ENCODE measurements at regions not wholly inside any gene's neighbourhood (a gene's known extent, or its start where the extent isn't known, plus 50 kb on each side); places are given as distances from the start of the nearest gene placed in this dataset.
"Not testable (repeated sequence)": the region's sequence is repeated elsewhere in the genome, so short reads cannot be mapped to it uniquely, and the experiment has no call there.

GRCh38 chr1:120941066-120941465, 51.5 kb downstream of the PPIAL4A start:
- DNase-seq (ENCODE audit: low spot score), result not testable (repeated sequence)

GRCh38 chr1:120941836-120942217, 52.3 kb downstream of the PPIAL4A start:
- DNase-seq (ENCODE audit: low spot score), result not testable (repeated sequence)

DNA sequence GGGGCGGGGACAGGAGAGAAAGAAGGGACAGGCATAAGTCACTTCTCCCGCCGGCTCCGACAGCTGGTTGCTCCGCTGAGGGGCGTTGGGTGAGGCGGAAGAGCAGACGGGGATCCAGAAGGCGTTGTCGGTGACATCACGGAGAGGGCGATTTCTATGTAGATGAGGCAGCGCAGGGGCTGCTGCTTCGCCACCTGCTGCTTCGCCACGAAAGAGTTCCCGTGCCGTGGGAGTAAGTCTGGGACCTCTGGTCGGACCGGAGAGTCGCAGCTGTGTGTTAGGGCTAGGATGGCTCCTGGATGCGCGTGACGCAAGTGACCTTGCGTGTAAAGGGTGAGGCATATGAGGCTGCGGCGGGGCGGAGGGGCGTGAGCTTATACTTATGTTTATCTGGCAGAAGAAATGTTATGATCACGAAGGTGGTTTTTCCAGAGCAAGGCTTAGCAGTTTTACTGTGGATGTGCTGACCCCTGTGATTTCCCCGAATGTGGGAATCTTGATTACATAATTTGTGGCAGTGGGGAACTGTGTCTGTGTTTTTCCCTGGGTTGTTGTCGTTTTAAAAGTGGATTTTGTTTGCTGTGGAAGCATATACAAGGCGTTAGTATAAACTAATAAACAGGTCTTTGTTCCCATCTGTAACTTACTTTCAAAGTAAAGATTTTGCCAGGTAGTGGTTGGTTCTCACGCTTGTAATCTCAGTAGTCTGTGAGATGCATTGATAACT, 52.8 kb downstream of the PPIAL4A start:
- peak; percentile 71 for DNase-seq (ENCODE audit: low spot score)

DNA sequence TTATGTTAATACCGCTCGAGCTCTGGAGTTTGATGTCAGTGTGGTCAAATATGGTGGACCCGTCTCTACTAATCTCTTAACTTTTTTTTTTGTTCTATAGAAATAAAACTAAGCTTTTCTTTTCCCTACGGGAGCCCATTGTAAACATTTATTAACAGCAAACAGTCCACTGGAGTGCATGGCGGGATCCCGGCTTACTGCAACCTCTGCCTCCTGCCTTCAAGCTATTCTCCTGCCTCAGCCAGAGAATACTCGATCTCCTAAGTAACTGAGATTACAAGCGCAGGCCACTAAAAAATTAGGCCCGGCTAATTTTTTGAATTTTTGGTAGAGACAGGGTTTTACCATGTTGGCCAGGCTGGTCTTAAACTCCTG, 53.4 kb downstream of the PPIAL4A start:
- DNase-seq (ENCODE audit: low spot score), result not testable (repeated sequence)

- DNase-seq (ENCODE audit: low spot score), result not testable (repeated sequence)
Measured at GRCh38 chr1:120944691-120945090, 55.1 kb downstream of the PPIAL4A start.

- not testable (repeated sequence) for DNase-seq (ENCODE audit: low spot score)
Measured at GRCh38 chr1:120945122-120945521, 55.6 kb downstream of the PPIAL4A start.

- DNase-seq (ENCODE audit: low spot score), result not testable (repeated sequence)
Measured at GRCh38 chr1:120947114-120947513, 57.5 kb downstream of the PPIAL4A start.

GRCh38 chr1:120949724-120950123, 60.2 kb downstream of the PPIAL4A start:
- not testable (repeated sequence) for DNase-seq (ENCODE audit: low spot score)

DNA sequence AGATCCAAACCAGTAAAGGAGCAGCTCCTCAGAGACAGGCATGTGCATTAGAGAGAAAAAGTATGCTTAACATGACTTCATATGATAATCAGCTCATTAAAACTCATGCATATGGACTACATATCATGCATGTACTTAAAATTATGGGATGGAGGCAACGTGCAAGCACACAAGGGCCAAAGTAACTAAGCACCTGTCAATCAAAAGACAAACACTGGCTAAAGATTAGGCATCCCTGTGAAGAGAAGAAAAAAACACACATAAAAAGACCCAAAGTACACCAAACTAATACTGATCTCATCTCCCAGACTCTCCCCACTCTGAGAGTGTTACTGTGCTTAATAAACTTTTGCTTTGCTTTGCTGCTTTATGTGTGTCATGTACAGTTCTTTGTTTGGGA, 61.1 kb downstream of the PPIAL4A start:
- DNase-seq (ENCODE audit: low spot score), result not testable (repeated sequence)

DNA sequence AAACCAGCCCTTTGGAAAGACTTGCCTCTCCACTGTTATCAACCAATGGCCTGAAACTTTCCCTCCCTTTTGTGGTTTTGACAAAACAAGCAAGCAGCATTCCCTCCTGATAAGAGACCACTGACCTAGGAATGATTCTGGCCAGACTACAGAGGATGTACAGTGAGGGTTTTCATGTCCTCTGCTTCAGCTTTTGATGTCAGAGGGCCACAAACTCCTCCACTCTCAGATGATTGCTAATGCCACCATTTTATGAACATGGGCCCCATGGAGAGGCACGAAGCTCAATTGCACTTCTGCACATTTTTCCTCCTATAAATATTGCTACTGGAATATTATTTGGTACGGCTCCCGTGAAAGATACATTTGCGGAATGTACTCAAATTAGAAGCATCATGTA, 61.5 kb downstream of the PPIAL4A start:
- not testable (repeated sequence) for DNase-seq (ENCODE audit: low spot score)

- not testable (repeated sequence) for DNase-seq (ENCODE audit: low spot score)
Measured at GRCh38 chr1:120952207-120952870, 62.8 kb downstream of the PPIAL4A start.

GRCh38 chr1:120952871-120953265, 63.3 kb downstream of the PPIAL4A start:
- DNase-seq (ENCODE audit: low spot score), result not testable (repeated sequence)

DNA sequence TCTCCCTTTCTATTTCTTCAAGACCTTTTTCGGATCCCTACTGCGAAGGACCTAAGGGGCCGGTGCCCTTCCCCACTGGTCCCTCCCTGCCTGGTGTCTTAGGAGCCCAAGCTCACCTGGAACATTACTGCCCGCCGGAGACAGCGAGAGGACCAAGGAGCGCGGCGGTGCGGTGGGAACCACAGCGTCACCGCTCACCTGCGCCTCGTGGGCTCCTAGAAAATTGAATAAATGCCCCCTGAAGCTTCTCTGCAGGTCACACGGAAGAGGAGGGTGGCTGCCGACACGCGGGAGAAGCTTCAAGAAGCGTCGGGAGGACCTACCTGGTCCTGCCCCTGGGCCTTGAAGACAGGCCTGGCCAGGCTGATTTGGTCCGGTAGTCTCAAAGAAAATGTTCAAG, 65.2 kb downstream of the PPIAL4A start:
- DNase-seq (ENCODE audit: low spot score), result no peak

DNA sequence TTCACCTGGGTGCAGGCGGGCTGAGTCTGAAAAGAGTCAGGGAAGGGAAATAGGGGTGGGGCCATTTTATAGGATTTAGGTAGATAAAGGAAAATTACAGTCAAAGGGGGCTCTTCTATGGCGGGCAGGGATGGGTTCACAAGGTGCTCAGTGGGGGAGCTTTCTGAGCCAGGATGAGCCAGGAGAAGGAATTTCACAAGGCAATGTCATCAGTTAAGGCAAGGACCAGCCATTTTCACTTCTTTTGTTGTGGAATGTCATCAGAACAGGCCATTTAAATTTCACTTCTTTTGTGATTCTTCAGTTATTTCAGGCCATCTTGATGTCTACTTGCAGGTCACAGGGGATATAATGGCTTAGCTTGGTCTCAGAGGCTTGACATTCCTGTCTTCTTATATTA, 66.4 kb downstream of the PPIAL4A start:
- DNase-seq (ENCODE audit: low spot score), result not testable (repeated sequence)

GRCh38 chr1:120966018-120966417, 76.4 kb downstream of the PPIAL4A start:
- not testable (repeated sequence) for DNase-seq (ENCODE audit: low spot score)

- not testable (repeated sequence) for DNase-seq (ENCODE audit: low spot score)
Measured at GRCh38 chr1:120972863-120973262, 83.3 kb downstream of the PPIAL4A start.

DNA sequence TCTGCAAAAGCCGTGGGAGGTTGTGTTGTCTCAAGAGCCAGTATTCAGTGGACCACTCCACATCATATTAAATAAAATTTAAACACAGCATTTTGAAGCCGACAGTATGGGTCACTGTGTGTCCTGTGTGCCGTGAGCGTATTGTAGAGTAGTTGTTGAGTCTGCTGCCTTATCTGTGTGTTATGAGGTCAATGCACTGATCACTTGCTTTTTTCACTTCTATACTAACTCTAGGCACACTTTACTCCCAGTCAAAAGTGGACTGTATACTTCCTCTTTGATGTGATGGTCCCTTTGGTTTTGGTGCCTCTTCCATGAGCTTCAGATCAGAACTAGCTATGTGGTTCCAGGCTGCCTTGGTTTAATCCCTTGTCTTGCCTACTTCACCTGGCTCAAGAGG, 84.3 kb downstream of the PPIAL4A start:
- DNase-seq (ENCODE audit: low spot score), result not testable (repeated sequence)

- not testable (repeated sequence) for DNase-seq (ENCODE audit: low spot score)
Measured at GRCh38 chr1:120977279-120977678, 87.7 kb downstream of the PPIAL4A start.

GRCh38 chr1:120981489-120982094, 92.0 kb downstream of the PPIAL4A start:
- not testable (repeated sequence) for DNase-seq (ENCODE audit: low spot score)

GRCh38 chr1:120994614-120995013, 105.0 kb downstream of the PPIAL4A start:
- not testable (repeated sequence) for DNase-seq (ENCODE audit: low spot score)

- not testable (repeated sequence) for DNase-seq (ENCODE audit: low spot score)
Measured at GRCh38 chr1:120995025-120995424, 105.5 kb downstream of the PPIAL4A start.

- DNase-seq (ENCODE audit: low spot score), result not testable (repeated sequence)
Measured at GRCh38 chr1:121001090-121001726, 111.6 kb downstream of the PPIAL4A start.

Data from left forelimb (tissue), 1 donor.